ENCODE measurements at regions not wholly inside any gene's neighbourhood (a gene's known extent, or its start where the extent isn't known, plus 50 kb on each side); places are given as distances from the start of the nearest gene placed in this dataset.

- no peak overlapping the region for H3K4me3 Mint-ChIP-seq
- H3K36me3 Mint-ChIP-seq (ENCODE audit: low read depth) = no peaks in the 10 kb centered on the region
- H3K9me3 Mint-ChIP-seq = no peaks in the 10 kb centered on the region
- Histone ChIP-seq H3K4me1 (ENCODE audit: insufficient read depth) (no peaks in the 10 kb centered on the region), H2AFZ (no peak overlapping the region), H3K27ac (ENCODE audit: low read depth) (no peak overlapping the region), H3F3A (replicated peaks; ENCODE audit: low read depth) (no peaks in the 10 kb centered on the region), H3K4me3 (no peak overlapping the region), H3K27me3 (ENCODE audit: insufficient read depth) (no peaks in the 10 kb centered on the region), H3K36me3 (ENCODE audit: insufficient read depth) (no peaks in the 10 kb centered on the region), H3K9me2 (ENCODE audit: insufficient read depth) (no peaks in the 10 kb centered on the region), H3K4me2 (no peak overlapping the region), H4K20me1 (replicated peaks; ENCODE audit: insufficient read depth) (no peaks in the 10 kb centered on the region), H3K79me2 (replicated peaks; ENCODE audit: insufficient read depth) (no peaks in the 10 kb centered on the region)
- ATAC-seq (no peak), DNase-seq (ENCODE audit: low spot score) (no peak)
- peaks cover 2% of the 10 kb centered on the region for H3K27me3 Mint-ChIP-seq (ENCODE audit: insufficient read depth, low read depth, poor library complexity)
- TF ChIP-seq ETS1 (IDR thresholded peaks at IDR 0.05) = no peak
- no peak overlapping the region for H3K27ac Mint-ChIP-seq
- H3K4me1 Mint-ChIP-seq = peaks cover 3% of the 10 kb centered on the region; the same call in 1 of the 3 replicates
Measured at GRCh38 chr22:48635816-48636215, 1191.9 kb downstream of the BRD1 start.

- ATAC-seq (no peak), DNase-seq (ENCODE audit: low spot score) (no peak)
- Histone ChIP-seq H3K4me2 (no peak overlapping the region), H3K9me2 (ENCODE audit: insufficient read depth) (no peaks in the 10 kb centered on the region), H2AFZ (no peak overlapping the region), H3K4me3 (no peak overlapping the region), H3K27ac (ENCODE audit: low read depth) (no peak overlapping the region), H3K36me3 (ENCODE audit: insufficient read depth) (no peaks in the 10 kb centered on the region), H3K4me1 (ENCODE audit: insufficient read depth) (no peaks in the 10 kb centered on the region), H3K27me3 (ENCODE audit: insufficient read depth) (no peaks in the 10 kb centered on the region), H3K79me2 (replicated peaks; ENCODE audit: insufficient read depth) (no peaks in the 10 kb centered on the region), H3F3A (replicated peaks; ENCODE audit: low read depth) (no peaks in the 10 kb centered on the region), H4K20me1 (replicated peaks; ENCODE audit: insufficient read depth) (no peaks in the 10 kb centered on the region)
- TF ChIP-seq CREB1 (CRISPR knock-in tag; IDR thresholded peaks at IDR 0.05; ENCODE audit: low read depth) (no peak), ZNF331 (CRISPR knock-in tag; IDR thresholded peaks at IDR 0.05; ENCODE audit: low read depth) (no peak), ETS1 (IDR thresholded peaks at IDR 0.05) (no peak)
- H3K9me3 Mint-ChIP-seq = no peaks in the 10 kb centered on the region
- no peak overlapping the region for H3K4me3 Mint-ChIP-seq
- peaks cover 2% of the 10 kb centered on the region for H3K27me3 Mint-ChIP-seq (ENCODE audit: insufficient read depth, low read depth, poor library complexity)
- no peaks in the 10 kb centered on the region for H3K36me3 Mint-ChIP-seq (ENCODE audit: low read depth)
- no peak overlapping the region for H3K27ac Mint-ChIP-seq
- peaks cover 3% of the 10 kb centered on the region for H3K4me1 Mint-ChIP-seq
Measured at GRCh38 chr22:48635031-48635430, 1192.6 kb downstream of the BRD1 start.

GRCh38 chr22:48633996-48634836 is 1193.5 kb downstream of the BRD1 start:
- no peaks in the 10 kb centered on the region for H3K27me3 ChIP-seq (ENCODE audit: insufficient read depth)
- Mint-ChIP-seq H3K36me3 (ENCODE audit: low read depth) (no peaks in the 10 kb centered on the region), H3K4me3 (no peak overlapping the region), H3K27ac (no peak overlapping the region), H3K4me1 (peaks cover 7% of the 10 kb centered on the region), H3K27me3 (ENCODE audit: insufficient read depth, low read depth, poor library complexity) (peaks cover 3% of the 10 kb centered on the region), H3K9me3 (no peaks in the 10 kb centered on the region)
- H3K4me2 ChIP-seq = no peak overlapping the region
- H4K20me1 ChIP-seq (replicated peaks; ENCODE audit: insufficient read depth) = no peaks in the 10 kb centered on the region
- no peaks in the 10 kb centered on the region for H3F3A ChIP-seq (replicated peaks; ENCODE audit: low read depth)
- DNase-seq (ENCODE audit: low spot score) (no peak), ATAC-seq (no peak)
- no peaks in the 10 kb centered on the region for H3K79me2 ChIP-seq (replicated peaks; ENCODE audit: insufficient read depth)
- H3K27ac ChIP-seq (ENCODE audit: low read depth) = no peak overlapping the region
- H3K4me1 ChIP-seq (ENCODE audit: insufficient read depth) = no peaks in the 10 kb centered on the region
- no peaks in the 10 kb centered on the region for H3K9me2 ChIP-seq (ENCODE audit: insufficient read depth)
- no peak overlapping the region for H3K4me3 ChIP-seq
- H2AFZ ChIP-seq = no peak overlapping the region
- H3K36me3 ChIP-seq (ENCODE audit: insufficient read depth) = no peaks in the 10 kb centered on the region
- TF ChIP-seq NANOG (IDR thresholded peaks at IDR 0.05; ENCODE audit: borderline replicate concordance) (no peak), ETS1 (IDR thresholded peaks at IDR 0.05) (no peak), EZH2 (IDR thresholded peaks at IDR 0.05; ENCODE audit: low read depth, unreplicated experiment) (no peak), STAT1 (IDR thresholded peaks at IDR 0.05; ENCODE audit: unreplicated experiment) (no peak), CTCF (conservative IDR thresholded peaks at IDR 0.05; ENCODE audit: low read depth in 2 of 2) (no peak), JUNB (IDR thresholded peaks at IDR 0.05; ENCODE audit: unreplicated experiment) (no peak)

All from GM23338 (cell line).